Chondrocyte (in vitro differentiated cells): ENCODE measurements at regions not wholly inside any gene's neighbourhood (a gene's known extent, or its start where the extent isn't known, plus 50 kb on each side); places are given as distances from the start of the nearest gene placed in this dataset.
A peak's percentile ranks its signal among the peaks of the same experiment; 100 is the strongest.

Experiments used
- DNase-seq: peaks from one replicate; pipeline ENCODE4 v3.0.0; 2021; ENCODE audit warnings: mixed read lengths, low spot score
- H3K27ac Mint-ChIP-seq: one replicate; pipeline ENCODE4 v1.8.0; 2021; ENCODE audit warnings: mild to moderate bottlenecking, moderate library complexity, mixed read lengths; ENCODE audit not compliant: unreplicated experiment
- H3K27me3 Mint-ChIP-seq: 2 replicates; pipeline ENCODE4 v1.8.0; 2021; ENCODE audit warnings: low read depth, mixed read lengths
- H3K36me3 Mint-ChIP-seq: 2 replicates; pipeline ENCODE4 v1.8.0; 2021; ENCODE audit warnings: low read depth, mixed read lengths
- H3K4me1 Mint-ChIP-seq: 2 replicates; pipeline ENCODE4 v1.8.0; 2021; ENCODE audit warnings: low read depth, mild to moderate bottlenecking, mixed read lengths
- H3K4me3 Mint-ChIP-seq: one replicate; pipeline ENCODE4 v1.8.0; 2021; ENCODE audit warnings: mild to moderate bottlenecking, moderate library complexity, mixed read lengths; ENCODE audit not compliant: unreplicated experiment
- H3K9me3 Mint-ChIP-seq: 2 replicates; pipeline ENCODE4 v1.8.0; 2021; ENCODE audit warnings: low read depth, mixed read lengths
- TF ChIP-seq, protein P1 (sequence below): fragments of 200-600 bp; sonication (generic); IDR thresholded peaks from 2 replicates; pipeline ENCODE4 v1.5.0; 2021; ENCODE audit warnings: antibody characterized with exemption, mild to moderate bottlenecking, moderate library complexity

DNA sequence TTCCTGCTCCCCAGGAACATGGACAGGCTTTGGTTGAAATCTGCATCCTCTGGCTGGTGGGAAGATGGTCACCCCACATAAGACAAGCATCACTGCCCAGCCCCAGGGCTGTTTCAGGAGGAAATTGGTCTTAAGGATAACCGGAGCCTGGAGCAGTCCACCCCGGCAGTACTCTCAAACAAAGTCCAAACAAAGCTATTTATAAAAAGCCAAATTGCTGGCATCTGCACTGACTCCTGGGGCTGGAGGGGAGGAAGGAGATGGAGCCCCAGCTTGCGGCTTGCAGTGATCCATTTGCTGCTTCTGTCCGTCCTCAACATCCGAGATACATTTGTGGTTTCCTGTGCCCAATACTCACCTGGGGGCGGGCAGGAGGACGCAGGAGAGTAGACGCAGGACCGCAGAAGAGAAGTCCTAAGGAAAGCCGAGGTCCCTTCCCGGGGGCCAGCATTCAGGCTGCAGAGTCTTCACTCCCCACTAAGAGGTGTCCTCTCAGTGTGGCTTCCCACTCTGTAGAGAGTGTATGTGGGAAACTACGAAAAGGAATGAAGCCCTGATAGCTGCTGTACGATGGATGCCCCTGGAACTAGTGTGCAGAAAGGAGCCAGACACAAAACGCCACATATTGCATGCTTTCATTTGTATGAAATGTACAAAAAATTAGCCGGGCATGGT lies 107.3 kb upstream of the FGF3 start:
- peaks cover 60% of the 10 kb centered on the region for H3K27me3 Mint-ChIP-seq
- DNase-seq = peak; percentile 56
- no peak overlapping the region for H3K4me3 Mint-ChIP-seq
- no peak overlapping the region for H3K27ac Mint-ChIP-seq
- TF ChIP-seq, protein P1, sequence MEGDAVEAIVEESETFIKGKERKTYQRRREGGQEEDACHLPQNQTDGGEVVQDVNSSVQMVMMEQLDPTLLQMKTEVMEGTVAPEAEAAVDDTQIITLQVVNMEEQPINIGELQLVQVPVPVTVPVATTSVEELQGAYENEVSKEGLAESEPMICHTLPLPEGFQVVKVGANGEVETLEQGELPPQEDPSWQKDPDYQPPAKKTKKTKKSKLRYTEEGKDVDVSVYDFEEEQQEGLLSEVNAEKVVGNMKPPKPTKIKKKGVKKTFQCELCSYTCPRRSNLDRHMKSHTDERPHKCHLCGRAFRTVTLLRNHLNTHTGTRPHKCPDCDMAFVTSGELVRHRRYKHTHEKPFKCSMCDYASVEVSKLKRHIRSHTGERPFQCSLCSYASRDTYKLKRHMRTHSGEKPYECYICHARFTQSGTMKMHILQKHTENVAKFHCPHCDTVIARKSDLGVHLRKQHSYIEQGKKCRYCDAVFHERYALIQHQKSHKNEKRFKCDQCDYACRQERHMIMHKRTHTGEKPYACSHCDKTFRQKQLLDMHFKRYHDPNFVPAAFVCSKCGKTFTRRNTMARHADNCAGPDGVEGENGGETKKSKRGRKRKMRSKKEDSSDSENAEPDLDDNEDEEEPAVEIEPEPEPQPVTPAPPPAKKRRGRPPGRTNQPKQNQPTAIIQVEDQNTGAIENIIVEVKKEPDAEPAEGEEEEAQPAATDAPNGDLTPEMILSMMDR = no peak
- H3K36me3 Mint-ChIP-seq = no peaks in the 10 kb centered on the region
- H3K9me3 Mint-ChIP-seq = no peaks in the 10 kb centered on the region
- no peaks in the 10 kb centered on the region for H3K4me1 Mint-ChIP-seq

DNA sequence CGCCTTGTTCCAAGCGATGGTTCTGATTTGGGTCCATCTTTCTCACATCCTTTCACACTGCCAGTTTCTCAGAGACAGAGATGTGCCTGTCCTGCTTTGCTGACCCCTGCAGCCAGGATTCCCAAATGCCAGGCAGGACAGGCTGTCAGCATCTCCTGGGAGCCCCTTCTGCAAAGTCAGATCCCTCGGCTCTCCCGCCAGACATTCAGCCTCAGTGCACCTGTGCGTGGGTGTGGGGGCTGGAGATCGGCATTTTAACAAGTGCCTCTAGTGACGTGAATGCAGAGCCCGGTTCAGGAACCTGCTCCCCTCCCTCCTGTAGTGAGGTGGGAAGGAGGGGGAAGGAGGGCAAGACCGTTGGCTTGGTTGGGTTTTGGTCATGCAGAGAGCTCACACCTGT lies 108.9 kb upstream of the FGF3 start:
- H3K27ac Mint-ChIP-seq = no peak overlapping the region
- H3K27me3 Mint-ChIP-seq = peaks cover 57% of the 10 kb centered on the region
- DNase-seq = peak; percentile 62
- H3K36me3 Mint-ChIP-seq = no peaks in the 10 kb centered on the region
- no peaks in the 10 kb centered on the region for H3K4me1 Mint-ChIP-seq
- TF ChIP-seq, protein P1 = no peak
- H3K4me3 Mint-ChIP-seq = no peak overlapping the region
- H3K9me3 Mint-ChIP-seq = no peaks in the 10 kb centered on the region

DNA sequence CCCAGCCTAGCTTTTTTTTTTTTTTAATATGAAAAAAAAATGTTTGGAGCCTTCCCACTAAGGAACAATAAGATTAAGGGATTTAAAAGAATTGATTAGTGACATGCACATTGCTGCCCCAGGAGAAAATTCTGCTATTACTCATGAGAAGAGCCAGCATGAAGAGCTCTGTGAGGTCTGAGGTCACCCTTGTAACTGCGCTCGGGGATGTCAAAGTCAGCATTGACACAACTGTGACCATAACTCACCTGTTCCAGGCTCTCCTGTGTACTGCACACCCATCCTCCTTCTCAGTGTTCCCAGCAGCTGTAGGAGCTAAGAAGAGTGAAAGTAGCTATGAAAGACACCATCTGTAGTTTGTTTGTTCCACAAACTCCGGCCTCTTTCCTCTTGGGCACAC lies 109.8 kb upstream of the FGF3 start:
- Mint-ChIP-seq H3K9me3 (no peaks in the 10 kb centered on the region), H3K4me3 (no peak overlapping the region), H3K27ac (no peak overlapping the region), H3K27me3 (peaks cover 53% of the 10 kb centered on the region), H3K36me3 (no peaks in the 10 kb centered on the region), H3K4me1 (no peaks in the 10 kb centered on the region)
- DNase-seq = no peak
- TF ChIP-seq, protein P1 = no peak

DNA sequence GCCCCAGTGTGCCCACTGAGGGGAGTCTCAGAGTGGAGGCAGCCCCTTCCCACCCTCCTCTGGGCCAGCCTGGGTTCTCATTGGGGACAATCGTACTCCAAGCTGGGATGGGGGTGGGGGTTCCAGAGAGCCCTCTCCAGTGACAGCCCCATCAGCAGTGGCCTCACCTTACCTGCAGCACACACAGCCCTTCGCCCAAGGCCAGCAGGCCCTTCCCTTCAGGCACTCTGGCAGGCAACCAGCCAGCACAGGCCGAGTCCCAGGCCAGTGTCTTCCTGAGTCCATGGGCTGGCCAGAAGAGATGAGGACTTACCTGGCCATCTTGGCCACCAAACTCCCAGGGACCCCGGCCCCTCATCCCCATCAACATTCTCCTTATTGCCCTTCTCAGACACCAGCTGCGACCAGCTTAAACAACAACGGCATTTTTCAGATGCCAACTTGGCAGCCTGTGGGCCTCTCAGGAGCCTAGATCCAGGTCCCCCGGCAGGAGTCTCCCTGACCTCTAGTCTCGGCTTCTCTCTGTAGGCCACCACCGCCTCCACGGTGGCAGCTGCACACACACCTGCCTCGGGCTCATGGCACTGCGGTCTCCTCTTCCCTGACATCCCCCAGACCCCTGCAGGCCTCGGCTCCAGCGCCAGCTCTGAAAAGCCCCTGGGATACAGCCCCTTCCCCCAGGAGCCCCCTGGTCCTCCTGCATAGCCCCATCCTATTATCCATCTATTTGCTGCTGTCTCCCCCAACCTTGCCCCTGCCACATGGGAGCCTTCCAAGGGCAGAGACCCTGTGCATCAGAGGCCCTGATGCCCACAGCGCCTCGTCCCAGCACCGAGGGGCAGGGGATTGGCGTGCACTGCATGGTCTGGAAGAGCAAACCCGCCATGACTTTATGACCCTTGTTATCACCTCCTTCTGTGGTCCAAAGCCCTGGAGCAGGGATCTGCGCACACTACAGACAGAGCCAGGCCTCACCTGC lies 111.2 kb upstream of the FGF3 start:
- peaks cover 42% of the 10 kb centered on the region for H3K27me3 Mint-ChIP-seq
- no peaks in the 10 kb centered on the region for H3K36me3 Mint-ChIP-seq
- TF ChIP-seq, protein P1 = no peak
- peak; percentile 77 for DNase-seq
- no peaks in the 10 kb centered on the region for H3K9me3 Mint-ChIP-seq
- no peaks in the 10 kb centered on the region for H3K4me1 Mint-ChIP-seq
- no peak overlapping the region for H3K27ac Mint-ChIP-seq
- H3K4me3 Mint-ChIP-seq = no peak overlapping the region

DNA sequence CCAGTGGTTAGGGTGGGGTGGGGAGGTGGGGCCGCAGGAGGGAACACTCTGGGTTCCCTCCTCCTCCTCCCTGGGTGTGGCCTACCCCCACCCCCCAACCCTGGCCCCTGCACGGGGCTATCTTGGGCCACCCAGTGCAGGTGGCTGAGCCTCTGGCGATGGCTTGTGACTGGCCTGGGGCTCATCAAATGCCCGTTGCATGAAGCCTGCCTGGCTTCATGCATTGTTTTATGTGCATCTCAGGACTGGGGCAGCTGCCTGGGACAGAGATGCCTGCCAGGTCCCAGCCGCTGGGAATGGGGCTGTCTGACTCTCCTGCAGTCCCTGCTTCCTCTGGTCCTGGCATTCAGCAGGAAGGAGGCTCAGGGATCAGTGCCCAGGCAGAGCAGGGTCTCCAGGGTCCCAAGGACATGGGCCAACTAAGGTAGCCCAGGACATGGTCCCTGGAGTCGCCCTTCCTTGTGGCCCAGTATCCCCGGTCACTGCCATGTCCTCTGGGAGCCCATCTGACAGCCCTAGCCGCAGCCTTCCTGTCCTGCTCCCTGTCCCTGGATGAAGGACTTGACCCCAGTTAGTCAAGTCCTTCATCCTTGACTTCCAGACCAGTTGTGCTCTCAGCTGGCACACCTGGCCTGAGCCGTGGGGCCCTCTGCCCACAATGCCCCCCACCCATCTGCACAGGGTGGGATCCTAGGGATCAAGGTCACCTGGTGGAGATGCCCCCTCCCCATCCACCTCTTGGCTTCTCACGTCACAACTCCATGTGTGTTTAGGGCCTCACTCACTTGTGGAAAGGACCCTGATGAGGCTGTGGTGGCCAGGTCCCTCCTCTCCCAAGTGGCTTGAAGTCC lies 112.1 kb upstream of the FGF3 start:
- Mint-ChIP-seq H3K9me3 (peaks cover under 1% of the 10 kb centered on the region), H3K4me3 (no peak overlapping the region), H3K27ac (no peak overlapping the region), H3K27me3 (peaks cover 41% of the 10 kb centered on the region), H3K36me3 (no peaks in the 10 kb centered on the region), H3K4me1 (no peaks in the 10 kb centered on the region)
- TF ChIP-seq, protein P1 = no peak
- DNase-seq = peak; percentile 67
